CD4-positive, alpha-beta T cell treated with Interleukin-1 beta for 1 hour (primary cell): ENCODE measurements at regions not wholly inside any gene's neighbourhood (a gene's known extent, or its start where the extent isn't known, plus 50 kb on each side); places are given as distances from the start of the nearest gene placed in this dataset.

ENCODE experiments used
- DNase-seq, 2 donors: peaks; one replicate each; pipeline ENCODE4 v3.0.0-alpha.2; 2020 to 2022

DNA sequence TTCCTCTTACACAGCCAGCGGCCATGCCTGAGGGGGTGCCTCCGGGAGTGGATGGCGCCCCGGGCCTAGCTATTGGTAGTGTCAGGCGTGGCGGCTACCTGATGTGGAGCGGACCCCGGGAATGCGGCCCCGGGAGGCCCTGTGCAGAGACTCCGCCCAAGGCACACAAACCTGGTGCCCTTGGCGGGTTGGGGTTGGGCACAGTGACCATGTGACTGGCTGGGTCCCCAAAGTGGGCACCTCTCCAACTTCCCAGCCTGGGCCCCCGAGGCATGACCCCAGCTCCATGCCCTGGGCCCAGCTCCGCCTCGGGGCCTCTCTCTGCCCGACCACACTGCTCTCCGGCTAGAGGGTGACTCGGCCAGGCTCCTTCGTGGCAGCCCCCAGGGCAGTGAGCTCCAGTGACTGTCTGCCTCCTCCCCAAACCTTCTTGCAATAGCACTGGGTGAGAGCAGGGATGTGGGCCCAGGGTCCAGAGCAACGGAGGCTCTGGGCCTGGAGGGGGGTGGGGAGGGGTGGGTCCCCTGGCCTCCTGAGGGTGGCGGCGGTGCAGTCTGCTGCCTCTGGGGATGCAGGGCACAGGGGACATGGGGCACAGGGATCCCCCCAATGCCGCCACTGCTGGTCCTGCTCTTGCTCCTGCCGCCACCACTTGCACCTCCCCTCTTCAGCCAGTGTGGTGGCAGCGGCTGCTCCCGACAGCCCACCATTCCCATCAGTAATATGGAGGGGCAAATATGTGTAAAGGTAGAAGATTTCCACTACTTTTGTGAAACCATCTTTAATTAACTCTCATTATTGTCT is 942.9 kb upstream of the EPHA7 start:
- DNase-seq: no peak

DNA sequence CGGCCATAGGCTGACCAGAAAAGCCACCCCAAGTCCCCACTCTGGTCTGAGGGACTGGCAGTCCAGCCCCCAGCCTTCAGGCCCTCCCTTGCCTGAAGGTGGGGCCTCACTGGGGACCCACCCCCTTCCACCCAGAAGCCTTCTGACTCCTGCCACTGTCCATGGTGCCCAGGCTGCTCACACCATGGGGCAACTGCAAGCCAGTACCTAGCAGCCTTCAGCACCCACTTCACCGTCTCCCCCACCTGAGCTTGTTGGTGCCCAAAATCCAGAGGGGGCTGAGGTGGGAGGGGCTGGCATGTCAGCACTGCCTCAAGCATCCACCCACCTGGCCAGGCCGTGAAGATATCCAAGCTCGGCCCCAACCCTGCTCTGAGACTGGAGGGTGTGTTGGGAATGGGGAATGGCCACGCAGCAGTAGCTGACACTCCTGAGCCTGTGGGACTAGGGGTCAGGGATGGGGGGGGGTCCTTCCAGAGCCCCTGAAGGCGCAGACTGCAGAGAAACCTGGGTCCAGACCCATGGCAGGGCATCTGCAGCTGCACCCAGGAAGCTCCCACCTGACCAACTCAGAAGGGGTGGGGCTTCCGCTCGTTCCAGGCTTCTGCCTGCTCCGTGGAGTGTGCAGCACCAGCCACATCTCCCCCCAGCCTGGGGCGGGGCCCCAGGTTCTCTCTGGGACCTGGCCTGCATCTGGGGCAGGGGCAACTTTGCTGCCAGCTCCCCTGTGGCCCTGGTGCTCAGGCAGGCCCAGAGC is 942.1 kb upstream of the EPHA7 start:
- no peak for DNase-seq

DNA sequence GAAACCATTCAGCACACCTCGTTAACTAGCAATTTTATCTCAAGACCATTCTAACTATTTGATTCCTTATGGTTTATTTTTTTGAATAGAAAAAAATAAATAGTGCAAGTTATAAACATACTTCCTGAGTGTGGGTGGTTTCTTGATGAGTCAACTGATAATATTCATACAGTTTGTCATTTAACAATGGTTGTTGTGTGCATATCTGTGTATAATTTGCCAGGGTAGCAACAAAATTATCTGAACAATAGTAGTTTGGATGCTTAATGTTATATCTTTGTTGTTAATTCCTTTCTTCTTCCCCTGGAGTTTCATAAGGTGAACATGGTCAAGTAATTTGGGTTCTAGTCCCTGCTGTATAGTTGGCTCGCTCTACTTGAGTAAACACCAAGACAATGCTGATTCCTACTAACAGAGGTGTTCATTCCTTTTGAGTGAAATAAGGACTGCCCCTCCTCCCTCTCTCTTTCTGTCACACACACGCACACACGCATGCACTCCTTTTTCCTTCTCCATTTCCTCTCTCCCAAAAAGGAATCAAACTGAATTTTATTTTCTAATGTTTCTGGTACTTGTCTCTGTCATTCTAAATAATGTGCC is 938.1 kb upstream of the EPHA7 start:
- DNase-seq: no peak

DNA sequence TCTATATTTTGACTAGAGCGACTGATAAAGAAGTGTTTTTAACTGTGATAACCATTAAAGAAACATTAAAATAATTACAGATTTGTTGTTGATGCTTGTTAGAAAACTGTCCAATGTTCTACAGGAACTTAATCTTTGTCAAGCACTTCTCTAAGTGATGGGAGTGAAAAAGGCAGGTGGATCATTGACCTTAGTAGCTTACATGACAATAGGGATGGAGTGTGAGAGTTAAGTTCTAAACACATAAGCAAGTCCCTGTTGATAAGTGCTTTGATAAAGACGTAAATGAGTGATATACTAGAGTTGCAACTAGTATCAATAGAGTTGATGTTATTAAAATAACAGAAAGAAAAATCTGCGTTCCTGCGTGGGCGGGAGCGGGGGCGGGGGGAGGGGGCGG is 931.5 kb upstream of the EPHA7 start:
- DNase-seq: no peak

DNA sequence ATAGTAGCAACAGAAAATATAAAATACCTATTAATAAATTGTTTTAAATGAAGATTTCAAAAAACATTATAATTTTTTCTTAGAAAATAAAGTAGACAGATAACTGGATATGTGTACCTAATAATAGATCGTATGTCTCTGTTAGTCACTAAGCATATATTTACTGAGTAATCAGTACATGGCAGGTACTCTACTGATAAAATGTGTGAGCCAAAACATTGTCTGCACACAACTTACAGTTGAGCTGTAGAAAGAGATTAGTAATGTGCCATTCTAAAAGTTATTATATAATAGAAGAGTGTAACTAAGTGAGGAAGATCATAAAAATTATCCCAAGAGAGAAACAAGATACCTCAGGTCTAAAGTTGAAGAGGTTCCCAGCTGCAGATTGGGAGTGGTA is 929.9 kb upstream of the EPHA7 start:
- DNase-seq: no peak

DNA sequence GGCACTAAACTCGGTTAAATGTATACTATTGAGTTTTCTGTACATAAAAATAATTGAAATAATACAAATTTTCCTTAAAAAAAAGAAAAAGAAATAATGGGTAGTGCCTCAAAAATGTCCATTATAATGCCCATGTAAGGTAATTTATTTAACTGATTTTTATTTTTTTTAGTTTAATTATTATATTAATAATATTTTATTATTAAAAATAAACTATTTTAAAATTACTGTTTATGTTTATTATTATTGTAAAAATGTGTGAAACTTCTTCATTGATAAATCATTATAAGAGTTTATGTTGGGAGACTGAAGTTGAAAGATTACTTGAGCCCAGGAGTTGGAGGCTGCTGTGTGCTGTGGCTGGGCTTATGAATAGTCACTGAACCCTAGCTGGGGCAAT is 925.5 kb upstream of the EPHA7 start:
- no peak for DNase-seq

DNA sequence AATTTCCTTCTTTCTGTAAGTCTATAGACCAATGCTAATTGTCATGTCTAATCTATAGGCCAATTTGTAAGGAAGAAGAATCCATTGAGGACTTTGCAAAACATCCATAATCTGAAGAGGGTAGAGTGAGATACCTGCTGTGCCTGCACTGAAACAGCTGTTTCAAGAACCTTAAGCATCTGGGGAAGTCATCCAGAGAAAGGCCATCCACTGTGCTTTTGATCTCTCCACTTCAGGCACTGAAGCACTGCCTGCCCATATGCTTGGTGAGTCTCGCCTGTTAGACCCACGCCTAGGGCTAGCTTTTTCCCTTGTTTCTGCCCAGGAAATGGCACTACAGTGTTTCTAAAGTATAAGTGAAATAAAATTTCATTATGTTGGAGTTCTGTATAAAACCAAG is 921.8 kb upstream of the EPHA7 start:
- no peak for DNase-seq

DNA sequence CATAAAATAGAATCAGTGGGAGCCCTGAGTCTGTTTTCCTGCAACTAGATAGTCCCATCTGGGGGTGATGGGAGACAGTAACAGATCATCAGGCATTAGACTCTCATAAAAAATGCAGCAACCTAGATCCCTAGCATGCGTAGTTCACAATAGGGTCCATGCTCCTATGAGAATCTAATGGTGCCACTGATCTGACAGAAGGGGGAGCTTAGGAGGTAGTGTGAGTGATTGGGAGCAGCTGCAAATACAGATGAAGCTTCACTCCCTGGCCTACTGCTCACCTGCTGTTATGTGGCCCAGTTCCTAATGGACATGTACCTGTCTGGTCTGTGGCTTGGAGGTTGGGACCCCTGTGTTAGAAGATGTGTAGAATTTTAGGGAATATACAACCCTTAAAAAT is 904.5 kb upstream of the EPHA7 start:
- no peak for DNase-seq

DNA sequence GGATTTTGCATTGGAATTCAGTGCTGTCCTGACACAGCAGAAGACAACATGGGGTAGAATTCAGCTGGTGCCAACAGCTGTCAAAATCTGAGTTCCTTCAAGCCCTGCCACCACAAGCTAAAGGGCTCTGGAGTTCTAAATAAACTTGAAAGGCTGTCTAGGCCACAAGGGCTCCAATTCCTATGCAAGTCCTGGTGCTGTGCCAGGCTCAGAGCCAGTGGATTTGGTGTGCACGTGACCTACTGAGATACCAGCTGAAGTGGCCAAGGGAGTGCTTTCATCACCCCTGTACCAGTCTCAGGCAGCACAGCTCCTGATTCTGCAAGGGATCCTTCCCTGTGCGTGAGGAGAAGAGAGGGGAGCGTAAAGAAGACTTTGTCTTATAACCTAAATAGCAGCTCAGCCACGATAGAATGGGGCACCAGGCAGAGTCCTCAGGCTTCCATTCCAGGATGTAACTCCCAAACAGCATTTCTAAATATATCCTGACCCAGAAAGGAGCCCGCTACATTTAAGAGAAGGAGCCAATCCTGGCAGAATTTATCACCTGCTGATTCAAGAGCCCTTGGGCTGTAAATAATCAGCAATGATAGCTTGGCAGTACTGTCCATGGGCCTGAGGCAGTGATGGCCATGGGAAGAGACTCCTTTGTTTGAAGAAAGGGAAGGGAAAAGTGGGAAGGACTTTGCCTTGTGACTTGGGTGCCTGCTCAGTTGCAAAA is 881.2 kb upstream of the EPHA7 start:
- no peak for DNase-seq

DNA sequence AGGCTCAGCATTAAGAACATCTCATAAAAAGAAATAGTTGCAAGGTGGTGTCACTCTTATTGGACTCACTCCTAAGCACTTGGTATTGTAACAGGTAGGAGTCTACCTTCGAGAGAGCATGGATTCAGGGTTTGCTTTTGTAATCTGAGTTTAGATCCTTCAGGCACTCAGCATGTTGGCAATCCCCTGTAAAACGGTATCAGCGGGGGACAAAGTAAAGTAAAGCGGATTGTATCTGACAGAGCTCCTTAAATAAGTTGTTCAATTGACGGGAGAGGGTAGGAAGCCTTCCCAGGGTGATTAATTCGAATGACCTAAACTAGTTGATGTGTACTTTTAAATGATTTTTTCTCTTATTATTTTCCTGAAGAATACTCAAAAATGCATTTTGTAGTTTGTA is 869.8 kb upstream of the EPHA7 start:
- no peak for DNase-seq

DNA sequence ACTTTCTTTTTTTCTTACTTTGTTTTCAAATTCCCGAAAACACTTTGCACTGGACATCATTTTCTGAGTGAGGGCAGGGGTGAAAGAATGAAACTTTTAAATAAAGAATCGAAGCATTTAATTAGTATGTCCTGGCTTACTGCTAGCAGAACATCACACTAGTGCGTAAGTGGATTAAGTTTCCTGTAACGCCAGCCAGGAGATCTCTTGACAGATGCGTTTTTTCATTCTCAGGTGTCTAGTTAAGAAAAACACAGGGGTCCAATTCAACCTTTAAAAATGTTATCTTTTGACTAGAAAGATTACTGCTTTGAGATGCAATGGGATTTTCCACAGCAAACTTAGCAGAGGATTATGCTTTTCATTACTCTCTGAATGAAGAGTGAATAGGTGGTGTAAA is 858.8 kb upstream of the EPHA7 start:
- no peak for DNase-seq

DNA sequence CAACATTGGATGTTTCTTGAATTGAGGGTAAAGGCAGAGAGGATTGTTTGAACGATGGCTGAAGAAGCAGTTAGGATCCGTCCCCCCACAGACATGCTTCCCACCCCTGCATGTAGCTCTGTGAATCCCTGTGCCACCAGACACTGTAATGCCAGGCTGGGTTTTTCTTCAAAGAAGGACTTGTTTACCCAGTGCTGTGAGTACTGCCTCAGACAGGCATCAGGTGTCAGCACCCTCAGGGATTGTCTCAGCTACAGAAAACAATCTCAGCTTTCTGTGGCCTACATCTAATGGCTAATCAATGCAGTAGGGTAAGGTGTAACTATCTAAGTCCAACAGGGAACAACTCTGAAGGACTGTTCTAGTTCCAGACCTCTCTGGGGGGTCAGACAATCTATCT is 853.0 kb upstream of the EPHA7 start:
- DNase-seq: no peak

DNA sequence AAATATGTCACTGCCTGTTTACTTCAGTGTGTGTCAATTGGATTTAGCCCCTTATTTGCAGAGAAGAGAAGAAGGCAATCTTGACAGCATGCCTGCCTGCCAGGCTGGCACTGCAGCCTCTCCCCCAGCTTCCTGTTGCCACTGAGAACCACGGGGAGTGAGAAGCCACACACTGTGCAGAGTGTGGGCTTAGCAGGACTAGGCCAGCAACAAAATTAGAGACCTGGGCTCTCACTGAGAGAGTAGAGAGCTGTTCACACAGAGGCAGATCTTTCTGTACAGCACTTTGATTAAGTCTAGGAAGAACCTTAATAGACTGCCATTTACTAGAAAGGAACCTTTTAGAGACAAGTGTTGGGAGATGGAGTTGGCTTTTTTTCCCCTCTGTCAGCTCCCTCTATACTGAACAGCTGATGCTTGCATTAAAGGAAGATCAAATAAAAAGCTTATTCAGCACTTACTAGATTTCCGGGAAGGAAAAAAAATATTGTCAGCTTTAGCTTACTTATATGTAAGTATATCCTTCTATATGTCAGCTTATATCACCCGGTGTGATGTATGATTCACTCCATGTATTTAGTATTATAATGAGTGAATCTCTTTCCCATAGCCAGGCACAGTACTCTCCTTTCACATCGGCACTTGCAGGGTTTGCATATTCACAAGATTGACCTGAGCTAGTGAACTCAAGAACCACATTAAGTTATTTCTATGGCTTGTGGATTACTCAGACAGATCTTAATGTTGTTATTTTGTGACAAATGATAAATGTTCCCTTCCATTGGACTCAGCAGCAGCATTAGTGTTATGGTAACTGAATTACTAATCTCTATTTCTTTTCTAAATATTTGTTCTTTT is 851.0 kb upstream of the EPHA7 start:
- DNase-seq: no peak

DNA sequence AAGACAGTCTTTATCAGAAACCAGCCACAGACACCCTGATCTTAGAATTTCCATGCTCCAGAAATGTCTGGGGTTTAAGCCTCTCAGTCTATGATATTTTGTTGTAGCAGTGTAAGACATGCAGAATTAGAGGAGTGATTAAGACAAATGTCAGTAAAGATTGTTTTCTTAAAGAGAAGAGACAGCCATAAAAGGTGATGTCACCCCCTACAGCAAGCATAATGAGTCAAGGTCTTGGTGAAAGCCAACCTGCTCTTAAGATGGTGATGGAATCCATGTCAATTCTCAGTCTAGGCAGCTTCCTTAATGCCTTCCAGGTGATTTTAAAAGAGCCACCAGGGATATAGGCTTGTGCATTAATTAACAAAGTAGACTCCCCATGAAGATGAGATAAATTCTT is 849.9 kb upstream of the EPHA7 start:
- DNase-seq: no peak

DNA sequence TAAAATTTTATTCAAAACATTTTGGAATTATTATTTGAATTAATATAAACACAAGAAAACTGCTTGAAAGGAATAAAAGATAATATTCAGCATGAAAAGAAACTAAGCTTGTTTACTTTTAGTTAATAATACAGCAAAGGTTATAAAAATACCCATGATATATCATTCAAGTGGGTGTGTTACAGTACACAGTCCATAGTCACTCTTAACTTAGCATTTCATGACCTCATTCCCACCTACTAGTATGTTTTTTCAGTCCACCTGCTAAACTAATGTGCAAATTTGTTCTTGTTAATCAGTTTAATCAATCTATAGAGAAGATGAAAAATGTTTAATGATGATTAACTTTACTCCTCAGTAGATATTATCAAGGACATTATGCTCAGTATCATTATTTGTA is 841.4 kb upstream of the EPHA7 start:
- no peak for DNase-seq

DNA sequence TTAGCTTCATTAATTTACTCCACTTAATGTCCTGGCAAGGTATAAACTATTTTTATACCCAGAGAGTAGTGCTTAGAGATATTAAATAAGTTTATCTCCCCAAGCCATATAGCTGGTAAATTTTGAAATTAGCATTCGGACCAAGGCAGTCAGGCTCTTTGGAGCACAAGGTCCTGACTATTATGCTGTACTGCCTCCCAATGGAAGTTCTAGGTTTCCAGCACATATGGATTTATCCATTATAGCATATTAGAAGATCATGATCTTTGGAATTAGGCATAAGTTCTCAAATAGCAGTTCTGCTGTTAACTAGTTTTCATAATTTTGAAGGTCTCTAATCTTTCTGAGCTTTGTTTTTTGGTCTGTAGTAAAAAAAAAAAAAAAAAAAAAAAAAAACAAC is 835.3 kb upstream of the EPHA7 start:
- no peak for DNase-seq

DNA sequence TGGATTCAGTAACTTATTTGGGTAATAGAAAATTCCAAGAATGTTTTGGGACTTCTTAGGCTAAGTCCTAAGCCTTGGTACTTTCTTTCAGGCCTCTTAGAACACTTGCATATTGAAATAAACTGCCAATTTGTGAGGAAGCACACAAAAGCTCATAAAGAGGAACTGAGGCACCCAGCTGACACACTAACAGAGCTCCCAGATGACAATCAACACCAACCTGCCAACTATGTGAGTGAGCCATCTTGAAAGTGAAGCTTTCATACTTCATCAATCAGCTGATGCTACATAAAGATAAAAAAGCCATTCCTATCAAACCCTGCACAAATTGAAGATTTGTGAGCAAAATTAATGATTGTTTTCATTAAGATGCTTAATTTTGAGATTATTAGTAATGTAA is 832.5 kb upstream of the EPHA7 start:
- DNase-seq: no peak

DNA sequence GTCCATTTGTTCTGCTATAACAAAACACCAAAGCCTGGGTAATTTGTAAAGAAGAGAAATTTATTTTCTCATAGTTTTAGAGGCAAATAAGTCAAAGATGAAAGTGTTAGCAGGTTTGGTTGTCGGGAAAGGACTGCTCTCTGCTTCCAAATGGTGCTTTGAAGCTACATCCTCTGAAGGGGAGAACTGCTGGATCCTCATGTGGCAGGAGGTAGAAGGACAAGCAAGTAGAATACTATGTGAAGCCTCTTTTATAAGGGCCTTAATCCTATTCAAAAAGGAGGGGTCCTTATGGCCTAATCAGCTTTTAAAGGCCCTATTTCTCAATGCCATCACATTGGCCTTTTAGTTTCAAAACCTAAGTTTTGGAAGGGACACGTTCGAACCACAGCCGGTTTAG is 826.0 kb upstream of the EPHA7 start:
- no peak for DNase-seq

DNA sequence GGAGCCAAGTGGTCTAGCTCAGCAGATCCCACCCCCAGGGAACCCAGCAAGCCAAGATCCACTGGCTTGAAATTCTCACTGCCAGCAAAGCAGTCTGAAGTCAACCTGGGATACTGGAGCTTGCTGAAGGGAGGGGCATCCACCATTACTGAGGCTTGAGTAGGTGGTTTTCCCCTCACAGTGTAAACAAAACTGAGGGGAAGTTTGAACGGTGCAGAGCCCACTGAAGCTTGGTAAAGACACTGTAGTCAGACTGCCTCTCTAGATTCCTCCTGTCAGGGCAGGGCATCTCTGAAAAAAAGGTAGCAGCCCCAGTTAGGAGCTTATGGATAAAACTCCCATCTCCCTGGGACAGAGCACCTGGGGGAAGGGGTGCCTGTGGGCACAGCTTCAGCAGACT is 819.5 kb upstream of the EPHA7 start:
- no peak for DNase-seq

DNA sequence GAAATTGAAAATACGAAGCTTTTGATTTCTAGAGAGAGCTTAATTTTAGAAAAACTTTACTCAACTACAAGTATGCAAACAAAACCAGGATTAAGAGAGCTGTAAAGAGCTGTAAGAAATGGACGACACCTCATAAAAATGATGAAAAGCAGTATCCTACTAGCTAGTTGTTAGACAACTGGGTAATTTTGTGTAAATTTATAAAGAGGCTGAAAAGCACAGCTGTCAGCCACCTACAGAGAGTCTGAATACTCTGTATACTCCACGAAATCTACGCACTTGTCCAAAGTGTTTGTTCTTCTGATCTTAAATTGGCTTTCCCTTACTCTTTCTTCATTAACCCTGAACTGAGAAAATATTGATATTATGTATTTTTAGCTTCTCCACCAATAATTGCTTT is 808.4 kb upstream of the EPHA7 start:
- DNase-seq: no peak

DNA sequence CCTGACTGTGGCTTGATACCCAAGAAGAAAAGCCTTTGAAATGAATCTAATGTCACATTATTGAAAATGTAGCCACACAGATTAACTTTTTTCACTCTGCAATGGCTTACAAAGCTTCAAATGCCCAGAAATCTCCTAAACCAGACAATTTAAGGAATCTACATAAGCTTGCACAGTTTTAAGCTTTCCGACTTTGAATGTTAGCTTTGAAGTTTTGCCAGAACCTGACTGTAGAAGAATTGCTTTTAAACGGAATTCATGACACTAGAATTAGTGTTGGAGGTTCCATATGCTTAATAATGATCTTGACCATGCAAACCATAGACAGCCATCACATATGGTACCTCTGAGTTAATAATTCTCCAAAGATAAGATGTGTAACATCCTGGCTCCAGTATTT is 798.5 kb upstream of the EPHA7 start:
- no peak for DNase-seq

DNA sequence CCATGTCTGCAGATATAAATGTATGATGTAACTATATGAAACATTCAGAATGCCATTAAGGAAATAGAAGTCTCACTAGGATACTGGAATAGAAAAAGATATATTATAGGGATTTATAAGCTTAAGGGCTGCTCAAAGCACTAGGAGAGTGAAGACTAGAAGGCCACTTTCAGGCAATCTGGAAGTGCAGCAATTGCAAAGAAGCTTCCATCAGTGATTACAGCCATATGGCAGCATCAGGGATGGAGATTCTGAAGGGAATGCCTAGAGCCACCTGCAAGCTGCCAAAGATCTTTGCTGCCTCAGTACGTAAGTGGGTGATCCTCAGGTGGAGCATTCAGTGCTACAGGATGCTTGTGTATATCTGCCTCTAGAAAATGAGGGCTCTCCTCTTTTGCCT is 796.2 kb upstream of the EPHA7 start:
- no peak for DNase-seq

DNA sequence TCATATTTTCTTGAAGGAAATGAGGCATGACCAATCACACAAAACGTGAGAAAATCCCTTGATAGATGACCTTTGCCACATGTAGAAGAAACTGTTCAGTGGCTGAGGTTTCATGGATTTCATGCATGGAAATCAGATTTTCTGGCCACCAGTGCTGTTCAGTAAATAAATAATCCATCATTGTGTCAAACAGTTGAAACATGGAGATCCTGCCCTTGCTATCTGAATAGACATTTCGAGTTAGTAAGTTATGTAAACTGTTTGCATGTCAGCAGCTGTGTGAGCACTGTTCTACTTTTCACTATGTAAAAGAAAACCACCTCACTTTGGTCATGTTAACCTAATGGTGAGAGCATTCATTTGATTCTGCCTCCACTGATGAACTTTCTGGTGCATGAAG is 793.9 kb upstream of the EPHA7 start:
- no peak for DNase-seq
